ENCODE measurements at regions not wholly inside any gene's neighbourhood (a gene's known extent, or its start where the extent isn't known, plus 50 kb on each side); places are given as distances from the start of the nearest gene placed in this dataset.

DNA sequence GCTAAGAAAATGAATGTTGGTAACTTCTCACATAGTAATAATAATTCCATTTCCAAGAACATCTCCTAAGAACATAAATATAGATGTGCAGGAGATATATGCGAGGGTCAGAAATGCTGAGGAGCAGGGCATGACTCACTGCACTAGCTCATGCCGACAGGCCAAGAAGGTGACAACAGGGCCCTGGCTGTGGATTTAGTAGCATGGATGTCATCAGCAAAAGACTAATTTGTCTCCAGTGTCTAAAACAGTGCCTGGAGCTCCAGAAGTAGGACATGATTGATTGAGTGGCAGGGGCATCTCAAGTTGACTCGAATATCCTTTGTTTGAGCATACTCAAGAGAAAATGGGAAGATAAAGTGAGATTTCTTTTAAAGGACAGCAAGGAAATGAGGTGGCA lies 207.0 kb upstream of the FOXA2 start:
- DNase-seq (ENCODE audit: low read depth in 2 of 2): no peak

DNA sequence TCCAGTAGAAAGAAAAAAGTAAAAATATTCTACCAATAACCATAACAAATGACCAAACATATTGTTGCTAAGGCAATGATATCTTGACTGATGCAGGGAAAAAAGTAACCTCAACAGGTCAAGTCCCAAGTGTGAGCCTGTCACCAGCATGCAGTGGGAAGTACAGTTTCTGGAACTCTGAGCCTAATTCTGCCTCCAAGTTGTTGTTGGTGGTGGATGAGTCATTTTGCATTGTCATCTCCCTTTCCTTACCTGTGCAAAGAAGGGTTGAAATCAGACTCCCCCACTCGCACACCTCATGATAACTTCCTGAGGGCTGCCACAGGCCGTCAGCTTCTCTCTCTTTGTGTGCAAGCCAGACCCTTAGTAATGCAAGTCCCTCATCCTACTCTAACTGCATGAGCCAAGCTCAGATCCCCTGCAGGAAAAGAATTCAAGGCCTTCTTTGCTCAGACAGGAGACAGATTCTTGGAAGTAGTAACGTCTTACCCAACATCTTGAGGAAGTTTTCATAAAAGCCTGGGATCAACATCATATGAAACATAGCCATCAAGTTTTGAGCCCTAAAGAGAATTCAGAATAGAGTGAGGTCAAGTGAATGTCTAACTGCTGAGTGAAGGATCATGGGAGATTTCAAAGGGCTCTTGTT lies 207.6 kb upstream of the FOXA2 start:
- DNase-seq (ENCODE audit: low read depth in 2 of 2): no peak

DNA sequence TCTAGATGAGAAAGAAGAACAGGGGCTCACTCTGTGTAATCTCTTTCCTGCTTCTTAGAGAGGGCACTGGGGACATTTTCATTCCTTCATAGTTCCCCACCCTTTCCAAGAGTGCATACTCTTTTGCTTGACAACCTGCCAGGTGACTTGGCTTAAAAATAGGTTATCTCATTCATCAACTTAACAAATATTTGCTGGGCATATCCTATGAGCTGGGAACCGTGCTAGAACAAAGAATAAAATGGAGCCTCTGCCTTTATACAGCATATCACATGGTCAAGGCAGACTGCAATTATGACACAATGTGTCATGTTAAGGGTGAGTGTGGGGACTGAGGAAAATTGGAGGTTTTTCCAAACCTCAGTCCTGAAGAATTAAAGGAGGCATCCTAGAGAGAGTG lies 209.8 kb upstream of the FOXA2 start:
- DNase-seq (ENCODE audit: low read depth in 2 of 2): no peak

DNA sequence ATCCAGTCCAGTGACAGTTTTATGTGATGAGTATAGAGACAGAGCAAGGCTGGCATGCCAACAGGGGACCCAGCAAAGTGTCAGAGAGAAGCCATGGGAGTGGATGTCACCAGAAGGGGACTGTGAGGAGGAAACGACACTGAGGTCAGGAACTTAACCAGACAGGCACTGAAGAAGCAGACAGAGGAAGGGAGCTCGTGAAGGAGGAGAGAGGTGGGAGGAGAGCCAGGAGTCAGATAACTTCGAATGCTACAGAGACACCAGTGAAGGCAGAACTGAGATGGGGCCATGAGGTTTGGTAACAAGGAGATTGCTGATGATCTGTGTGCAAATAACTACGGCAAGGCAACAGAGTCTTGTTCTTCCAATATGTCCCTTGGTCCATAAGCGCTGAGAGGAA lies 211.1 kb upstream of the FOXA2 start:
- DNase-seq (ENCODE audit: low read depth in 2 of 2): no peak

DNA sequence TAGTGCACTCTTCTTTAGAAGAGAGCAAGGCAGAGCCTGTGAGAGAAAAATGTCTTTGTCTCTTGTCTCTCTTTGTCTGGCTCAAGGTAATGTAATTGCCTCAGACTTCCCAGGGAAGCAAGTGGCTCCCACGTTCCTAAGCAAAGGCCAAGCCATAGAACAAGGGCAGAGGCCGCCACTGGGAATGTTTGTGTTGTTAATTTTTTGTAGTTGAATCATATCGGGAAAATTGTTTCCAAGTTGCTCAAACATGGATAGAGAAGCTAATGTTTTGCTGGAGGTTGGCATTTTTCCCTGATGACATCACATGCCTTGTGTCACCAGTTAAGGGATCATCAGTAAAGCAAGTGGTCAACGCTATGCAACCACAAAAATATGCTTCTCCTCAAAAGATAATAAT lies 211.5 kb upstream of the FOXA2 start:
- DNase-seq (ENCODE audit: low read depth in 2 of 2): no peak

DNA sequence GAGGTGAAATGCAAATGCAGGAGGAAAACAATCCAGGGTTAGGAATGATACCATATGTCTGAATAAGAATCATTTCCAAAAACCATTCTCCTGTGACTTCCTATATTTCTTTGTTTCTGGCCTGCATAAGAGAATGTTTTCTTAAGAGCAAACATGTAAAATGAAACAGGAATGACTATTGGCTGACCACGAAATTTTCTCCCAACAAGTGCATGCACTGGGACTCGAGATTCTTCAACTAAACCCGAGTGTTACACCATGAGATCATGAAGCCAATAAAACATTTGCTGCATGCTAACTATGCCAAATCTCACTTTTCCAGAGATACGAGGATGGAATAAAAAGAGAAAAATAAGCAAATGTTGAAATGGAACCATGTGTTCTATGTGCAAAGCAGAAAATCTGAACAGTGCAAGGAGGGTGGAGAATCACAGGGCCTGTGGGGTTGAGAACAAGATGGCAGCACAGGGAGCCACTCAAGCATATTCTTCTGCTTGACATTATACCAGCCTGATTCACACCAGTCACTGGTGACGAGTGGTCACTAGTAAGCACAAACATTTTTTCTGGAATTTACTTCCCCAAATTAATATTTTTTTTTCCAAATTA lies 212.2 kb upstream of the FOXA2 start:
- DNase-seq (ENCODE audit: low read depth in 2 of 2): no peak

DNA sequence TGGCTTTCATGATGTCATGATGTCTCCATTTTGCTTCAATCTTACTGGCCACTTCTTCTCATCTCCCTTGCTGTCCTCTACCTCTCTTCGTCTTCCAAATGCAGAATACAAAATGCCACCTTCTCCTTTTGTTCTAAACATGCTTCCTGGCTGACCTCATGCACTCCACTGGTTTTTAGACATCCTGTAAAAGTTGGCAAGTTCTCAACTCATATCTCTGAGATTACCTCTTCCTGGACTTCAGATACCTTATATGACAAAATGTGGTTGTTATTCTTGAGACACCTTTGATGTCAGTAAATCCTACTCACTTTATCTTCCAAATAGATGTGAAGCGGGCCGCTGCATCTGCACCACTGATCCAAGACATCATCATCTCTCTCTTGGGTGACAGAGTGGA lies 212.7 kb upstream of the FOXA2 start:
- DNase-seq (ENCODE audit: low read depth in 2 of 2): no peak

DNA sequence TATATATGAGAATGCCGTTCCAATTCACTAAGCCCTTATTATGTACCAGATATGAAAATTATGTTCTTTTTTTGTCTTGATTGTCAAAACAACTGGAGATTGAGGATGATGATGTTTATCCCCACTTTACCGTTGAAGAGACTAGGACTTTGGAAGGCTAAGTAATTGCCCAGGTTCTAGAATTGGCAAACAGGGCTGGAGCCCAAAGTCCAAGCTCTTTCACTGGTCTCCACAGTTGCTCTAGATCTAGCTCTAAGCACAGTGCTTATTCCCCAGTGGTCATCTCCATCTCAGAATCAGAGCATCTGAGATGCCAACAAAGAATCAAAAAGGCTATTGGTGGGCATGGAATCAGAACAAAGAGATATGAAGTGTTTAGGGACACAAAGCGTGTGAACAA lies 215.3 kb upstream of the FOXA2 start:
- no peak for DNase-seq (ENCODE audit: low read depth in 2 of 2)

DNA sequence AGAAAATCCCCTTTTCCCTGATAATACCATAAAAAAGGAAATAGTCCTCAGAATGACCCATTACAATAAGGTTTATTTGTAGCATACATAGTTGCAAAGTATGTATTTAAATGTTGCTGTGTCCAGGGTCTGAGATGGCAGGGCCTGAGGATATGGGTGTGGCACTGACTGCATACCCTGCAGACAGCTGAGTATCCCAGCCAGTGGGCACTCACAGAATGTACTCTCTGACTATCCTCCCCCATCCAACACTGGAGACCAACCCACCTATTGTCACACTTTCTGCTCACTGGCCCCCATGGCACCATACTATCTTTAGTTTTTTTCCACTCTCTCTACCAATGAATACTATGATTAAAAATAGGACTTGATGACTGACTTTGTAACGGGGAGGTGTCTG lies 215.8 kb upstream of the FOXA2 start:
- DNase-seq (ENCODE audit: low read depth in 2 of 2): no peak

DNA sequence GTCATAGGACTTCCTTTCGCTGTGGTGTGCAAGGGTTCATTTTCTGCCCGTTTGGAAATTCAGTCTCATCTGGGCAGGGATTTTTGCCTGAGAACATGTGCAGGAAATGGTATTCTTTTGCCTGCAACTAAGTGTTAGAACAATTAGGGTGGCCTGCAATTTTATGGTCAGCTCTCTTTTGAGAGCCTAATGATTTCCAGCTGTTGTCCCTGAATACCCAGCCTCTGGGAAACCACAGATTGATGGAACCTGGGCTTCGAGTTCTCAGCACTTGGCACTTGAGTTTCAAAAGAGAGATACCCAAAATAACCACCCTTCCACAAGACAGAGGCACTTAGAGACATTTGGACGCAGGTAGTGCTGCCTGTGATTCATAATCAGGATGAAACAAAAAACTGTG lies 217.2 kb upstream of the FOXA2 start:
- no peak for DNase-seq (ENCODE audit: low read depth in 2 of 2)

DNA sequence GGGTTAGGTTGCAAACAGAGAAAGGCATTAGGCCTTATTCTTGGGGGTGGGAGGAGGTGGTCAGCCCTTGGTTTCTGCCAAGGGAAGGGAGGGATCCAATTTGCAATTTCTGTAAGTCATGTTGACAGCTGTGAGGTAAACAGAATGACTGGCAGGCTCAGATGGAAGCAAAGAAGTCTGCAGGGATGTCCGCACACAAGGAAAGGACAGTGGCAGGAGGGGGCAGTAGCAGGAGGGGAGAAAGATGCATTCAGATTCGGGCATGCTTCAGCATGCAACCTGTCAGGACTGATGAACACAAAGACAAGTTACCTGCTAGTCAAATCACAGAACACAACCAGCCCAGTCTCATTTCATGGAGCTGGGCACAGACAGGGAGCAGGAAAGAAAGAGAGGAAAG lies 217.9 kb upstream of the FOXA2 start:
- no peak for DNase-seq (ENCODE audit: low read depth in 2 of 2)

DNA sequence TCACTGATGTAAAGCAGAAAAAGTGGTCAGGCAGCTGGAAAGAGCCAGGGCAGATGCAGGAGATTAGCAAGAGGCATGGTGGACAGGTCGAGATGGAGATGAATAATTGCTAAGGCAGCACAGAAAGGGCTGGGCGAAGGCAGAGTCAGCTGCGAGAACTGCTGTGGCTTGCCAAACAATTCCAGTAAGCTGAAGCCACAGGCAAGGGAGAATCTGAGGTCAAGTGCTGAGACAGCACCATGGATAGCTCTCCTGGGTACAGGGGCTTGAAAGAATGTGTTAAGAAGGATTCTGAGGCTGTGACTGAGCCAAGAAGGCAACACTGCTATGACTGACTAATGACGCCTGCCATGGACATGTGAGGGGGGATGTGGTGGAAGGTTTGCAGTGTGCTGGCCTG lies 220.8 kb upstream of the FOXA2 start:
- no peak for DNase-seq (ENCODE audit: low read depth in 2 of 2)

DNA sequence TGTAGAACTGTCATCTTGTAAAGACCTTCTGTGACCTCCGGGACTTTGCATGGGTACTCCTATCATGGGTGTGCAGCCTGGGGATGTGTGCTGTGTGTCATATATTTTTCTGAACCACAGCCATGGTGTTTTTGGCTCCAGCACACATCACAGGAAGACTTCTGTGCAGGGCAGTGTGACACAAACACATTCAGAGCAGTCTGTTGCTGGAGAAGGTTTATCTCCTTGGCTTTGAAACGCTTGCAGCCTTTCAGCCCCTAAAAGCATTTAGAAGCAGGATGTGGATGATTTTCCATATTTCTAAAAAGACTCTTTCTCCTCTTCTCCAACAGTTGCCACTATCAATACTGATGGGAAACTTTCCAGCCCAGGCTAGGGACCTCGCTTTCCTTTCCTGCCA lies 221.6 kb upstream of the FOXA2 start:
- no peak for DNase-seq (ENCODE audit: low read depth in 2 of 2)

DNA sequence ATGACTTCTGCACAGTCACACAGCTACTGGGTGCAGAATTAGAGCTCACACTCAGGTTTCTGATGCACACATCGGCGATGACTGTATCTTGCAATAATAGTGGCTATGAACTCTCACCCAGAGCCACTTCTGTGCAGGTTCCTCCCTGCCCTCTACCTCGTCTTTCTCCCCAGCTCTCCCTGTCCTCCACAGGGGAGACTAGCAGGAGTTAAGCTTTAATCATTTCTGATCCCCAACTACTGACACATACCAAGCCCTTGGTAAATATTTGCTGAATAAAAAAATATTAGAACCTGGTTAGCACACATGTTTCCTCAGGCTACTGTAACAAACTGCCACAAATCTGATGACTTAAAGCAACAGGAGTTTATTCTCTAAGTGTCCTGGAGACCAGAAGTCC lies 222.7 kb upstream of the FOXA2 start:
- no peak for DNase-seq (ENCODE audit: low read depth in 2 of 2)

DNA sequence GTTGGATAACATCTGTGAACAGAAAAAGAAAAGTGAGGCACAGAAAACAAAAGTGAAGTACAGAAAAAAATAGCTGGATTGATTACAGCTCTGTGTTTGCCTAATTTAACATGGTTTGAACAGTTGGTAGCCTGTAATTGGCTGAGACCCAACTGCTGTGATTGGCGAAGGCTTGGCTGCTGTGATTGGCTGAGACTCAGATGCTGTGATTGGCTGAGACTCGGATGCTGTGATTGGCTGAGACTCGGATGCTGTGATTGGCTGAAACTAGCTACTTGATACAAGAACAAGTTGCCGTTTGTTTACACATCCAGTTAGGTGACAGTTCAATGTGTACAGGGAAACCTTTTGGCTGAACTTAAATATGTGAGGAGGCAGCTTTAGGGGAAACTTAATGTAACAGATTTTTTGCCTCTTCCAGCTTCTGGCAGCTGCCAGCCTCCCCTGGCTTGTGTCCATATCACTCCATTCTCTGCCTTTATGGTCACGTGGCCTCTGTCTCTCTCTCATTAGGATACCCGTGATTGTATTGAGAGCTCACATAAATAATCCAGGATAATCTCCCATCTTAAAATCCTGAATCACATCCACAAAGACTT lies 223.4 kb upstream of the FOXA2 start:
- no peak for DNase-seq (ENCODE audit: low read depth in 2 of 2)

DNA sequence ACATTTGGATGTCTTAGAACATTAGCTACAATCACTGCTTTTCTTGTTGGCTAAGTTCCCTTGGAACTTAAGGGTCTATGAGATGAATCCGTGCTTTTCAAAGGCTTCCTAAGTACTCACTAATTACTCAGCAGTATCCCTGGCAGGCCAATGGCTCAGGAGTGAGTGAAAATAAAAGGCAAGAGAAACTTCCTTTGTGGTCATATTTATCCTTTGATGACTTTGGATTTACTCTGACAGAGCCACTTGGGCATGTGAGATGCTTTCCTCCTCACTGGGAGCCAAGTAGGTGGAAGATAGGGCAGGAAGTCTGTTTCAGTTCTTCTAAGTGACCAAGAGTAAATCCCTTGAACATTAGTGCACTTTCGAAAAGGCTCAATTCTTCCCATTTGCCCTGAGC lies 224.3 kb upstream of the FOXA2 start:
- no peak for DNase-seq (ENCODE audit: low read depth in 2 of 2)

DNA sequence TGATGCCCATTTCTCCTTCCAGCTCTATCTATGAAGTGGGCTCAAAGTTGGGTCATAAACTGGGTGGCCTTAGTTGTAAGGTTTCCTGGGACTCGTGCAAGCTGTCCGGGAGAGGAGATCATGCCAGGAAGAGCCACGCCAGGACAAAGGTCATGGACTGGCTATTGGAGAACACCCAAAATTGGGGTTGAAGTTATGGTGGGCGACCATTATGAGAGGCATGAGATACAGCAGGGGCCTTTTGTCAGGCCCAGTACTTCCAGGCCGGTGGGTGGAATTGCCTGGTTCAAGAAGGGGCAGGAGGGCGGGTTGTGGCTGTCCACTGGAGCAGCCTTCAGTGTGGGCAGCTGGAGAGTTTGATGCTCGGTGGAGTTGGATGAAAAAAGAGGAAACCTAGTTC lies 225.1 kb upstream of the SSTR4 start:
- DNase-seq (ENCODE audit: low read depth in 2 of 2): no peak

DNA sequence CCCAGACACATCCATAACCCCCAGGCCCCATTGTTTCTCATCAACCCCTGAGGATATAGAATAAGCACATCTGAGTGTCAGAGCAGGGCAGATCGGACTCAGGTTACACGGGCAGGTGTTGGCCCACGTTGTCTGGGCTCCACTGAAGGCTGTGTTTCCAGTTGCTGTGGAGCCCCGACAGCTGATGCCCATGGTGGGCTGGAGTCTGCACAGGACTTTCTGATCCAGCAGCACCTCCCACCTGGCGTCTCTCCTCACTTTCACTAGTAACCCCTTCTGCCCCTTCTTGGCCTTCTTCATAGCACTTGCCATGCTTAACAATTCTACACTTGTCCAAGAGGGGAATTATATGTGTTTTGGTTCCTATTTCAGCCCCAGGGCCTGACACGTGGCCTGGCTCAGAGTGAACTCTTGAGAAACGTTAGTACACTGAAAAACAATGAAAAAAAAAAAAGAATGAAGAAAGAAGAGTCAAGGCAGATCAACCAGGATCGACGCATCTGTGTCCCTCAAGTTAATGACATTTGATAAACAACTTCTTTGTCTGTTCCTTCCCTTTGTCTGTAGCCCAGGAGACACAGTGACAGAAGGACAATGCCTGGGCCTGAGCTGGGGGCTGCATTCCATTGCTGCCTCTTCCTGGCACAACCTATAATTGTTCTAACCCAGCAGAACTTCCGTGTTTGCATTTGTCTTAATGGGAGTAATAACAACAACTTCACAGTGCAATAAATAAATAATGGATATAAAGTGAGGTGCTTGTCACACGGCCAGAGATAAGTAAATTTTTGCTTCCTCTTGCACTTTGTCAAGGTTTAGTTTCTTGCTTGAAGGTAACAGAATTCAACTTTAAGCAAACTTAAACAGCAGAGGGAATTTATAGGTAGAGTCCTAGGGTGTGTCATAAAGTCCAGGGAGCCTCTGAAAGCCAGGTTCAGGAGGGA lies 224.2 kb upstream of the SSTR4 start:
- no peak for DNase-seq (ENCODE audit: low read depth in 2 of 2)

DNA sequence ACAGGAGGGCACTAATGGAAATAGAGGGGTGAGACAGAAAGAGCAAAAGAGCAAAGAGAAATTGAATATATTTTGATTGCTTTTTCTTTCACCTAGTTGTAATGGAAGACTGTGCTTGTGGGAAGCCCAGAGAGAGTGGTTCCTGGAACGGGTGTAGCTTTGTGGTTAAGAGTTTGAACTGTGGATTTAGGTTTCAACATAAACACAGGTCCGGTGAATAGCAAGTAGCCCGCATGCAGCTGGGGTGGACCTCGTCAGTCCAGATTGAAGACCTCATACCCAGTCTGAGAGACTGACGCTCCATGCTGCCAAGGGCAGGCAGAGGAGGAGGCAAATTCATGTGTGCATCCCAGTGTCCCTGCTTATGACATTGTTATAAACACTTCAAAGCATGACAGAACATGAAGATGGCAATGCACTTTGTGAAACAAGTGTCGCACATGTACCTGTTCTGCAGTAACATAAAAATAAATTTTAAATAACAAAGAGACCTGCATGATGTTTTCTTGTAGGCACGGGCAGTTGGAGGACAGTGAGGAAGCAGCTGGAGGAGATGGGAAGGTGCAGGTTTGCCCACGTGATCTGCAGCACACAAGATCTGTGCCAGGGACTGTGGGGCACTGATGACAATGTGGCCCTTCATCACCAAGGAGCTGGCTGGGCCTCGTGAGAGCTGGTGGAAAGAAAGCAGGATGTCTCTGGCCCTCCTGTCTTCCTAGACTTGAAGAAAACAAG lies 220.5 kb upstream of the SSTR4 start:
- no peak for DNase-seq (ENCODE audit: low read depth in 2 of 2)

DNA sequence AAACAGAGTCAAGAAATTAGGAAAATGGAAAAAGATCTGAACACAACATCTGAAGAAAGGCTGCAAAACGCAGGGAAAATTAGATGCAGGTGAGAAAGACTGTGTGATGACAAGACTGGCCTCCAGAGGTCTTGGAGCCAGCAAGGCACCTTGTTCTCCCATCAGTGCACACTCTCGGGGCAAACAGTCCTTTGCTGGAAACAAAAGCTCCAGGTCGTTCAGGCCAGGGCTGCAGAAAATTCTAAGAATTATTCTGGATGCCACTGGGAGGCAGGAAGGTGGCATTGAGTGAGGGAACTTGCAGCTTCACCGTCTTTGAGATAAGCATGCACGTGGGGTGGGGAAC lies 219.9 kb upstream of the SSTR4 start:
- no peak for DNase-seq (ENCODE audit: low read depth in 2 of 2)

DNA sequence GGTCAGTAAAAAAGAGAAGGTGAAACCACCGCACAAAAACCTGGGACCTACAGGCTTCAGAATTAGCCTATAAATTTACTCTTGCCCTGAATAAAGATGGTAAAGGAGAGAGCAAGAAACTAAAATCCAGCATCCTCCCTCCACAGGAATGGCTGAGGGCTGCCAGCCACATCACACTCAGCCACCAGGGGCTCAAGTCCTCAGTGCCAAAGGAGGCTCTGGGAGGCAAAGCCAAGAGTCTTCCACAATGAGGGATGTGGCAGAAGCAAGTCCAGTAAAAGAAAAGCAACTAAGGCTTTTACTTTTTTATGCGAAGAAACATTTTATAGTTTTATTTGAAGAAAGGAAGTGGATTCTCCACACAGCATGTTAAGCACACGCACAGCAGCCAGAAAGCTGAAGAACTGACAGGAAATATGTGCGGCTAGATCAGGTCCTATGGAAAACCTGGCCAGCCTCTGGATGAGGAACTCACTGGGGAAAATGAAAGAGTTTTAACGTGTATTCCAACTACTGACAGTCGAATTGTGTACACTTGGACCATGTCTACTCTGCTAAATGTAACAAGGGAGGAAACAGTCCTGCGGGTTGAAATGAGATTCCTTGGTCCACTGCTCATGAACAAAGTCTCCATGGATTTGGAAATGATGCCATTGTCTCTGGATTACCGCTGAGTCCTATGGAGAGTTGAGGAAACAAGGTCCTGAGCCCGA lies 219.4 kb upstream of the SSTR4 start:
- no peak for DNase-seq (ENCODE audit: low read depth in 2 of 2)
